HEK293 (cell line): ENCODE measurements at regions not wholly inside any gene's neighbourhood (a gene's known extent, or its start where the extent isn't known, plus 50 kb on each side); places are given as distances from the start of the nearest gene placed in this dataset.

ENCODE experiments used
- HOXC10 ChIP-seq: sonication (generic); formaldehyde crosslinking; IDR thresholded peaks from 2 replicates; pipeline ENCODE4 v1.8.1; 2023; ENCODE audit warnings: mild to moderate bottlenecking, missing genetic modification reagents
- SETDB1 ChIP-seq: IDR thresholded peaks from one replicate; pipeline ENCODE4 v1.6.1; 2017; ENCODE audit warnings: mild to moderate bottlenecking, low read length, moderate library complexity, mixed read lengths; ENCODE audit not compliant: insufficient read length
- YY1 ChIP-seq: fragments of 450-650 bp; formaldehyde crosslinking; IDR thresholded peaks from 2 replicates; pipeline ENCODE4 v1.5.1; 2018; ENCODE audit warnings: missing biosample characterization, missing genetic modification characterization
- ZBTB7A ChIP-seq: fragments of 450-650 bp; formaldehyde crosslinking; IDR thresholded peaks from 2 replicates; pipeline ENCODE4 v1.5.1; 2016; ENCODE audit warnings: low read depth, missing biosample characterization, missing genetic modification characterization
- ZNF132 ChIP-seq: fragments of 450-650 bp; formaldehyde crosslinking; IDR thresholded peaks from 2 replicates; pipeline ENCODE4 v1.5.1; 2017; ENCODE audit warnings: missing biosample characterization, missing genetic modification characterization, borderline replicate concordance
- ZNF140 ChIP-seq: fragments of 450-650 bp; formaldehyde crosslinking; IDR thresholded peaks from 2 replicates; pipeline ENCODE4 v1.5.1; 2016; ENCODE audit warnings: missing biosample characterization, missing genetic modification characterization
- ZNF677 ChIP-seq: fragments of 450-650 bp; IDR thresholded peaks from 2 replicates; pipeline ENCODE4 v1.5.0; 2018; ENCODE audit warnings: missing biosample characterization, mild to moderate bottlenecking, missing genetic modification characterization, moderate library complexity
- TF ChIP-seq, protein P1 (sequence below): fragments of 450-650 bp; formaldehyde crosslinking; IDR thresholded peaks from 2 replicates; pipeline ENCODE4 v1.5.1; 2016; ENCODE audit warnings: missing biosample characterization, missing genetic modification characterization
- TF ChIP-seq, protein P2 (sequence below): fragments of 450-650 bp; formaldehyde crosslinking; IDR thresholded peaks from 2 replicates; pipeline ENCODE4 v1.5.1; 2016; ENCODE audit warnings: missing biosample characterization, missing genetic modification characterization
- TF ChIP-seq, protein P3 (sequence below): fragments of 450-650 bp; formaldehyde crosslinking; IDR thresholded peaks from 2 replicates; pipeline ENCODE4; 2016; ENCODE audit warnings: missing biosample characterization, missing genetic modification characterization

DNA sequence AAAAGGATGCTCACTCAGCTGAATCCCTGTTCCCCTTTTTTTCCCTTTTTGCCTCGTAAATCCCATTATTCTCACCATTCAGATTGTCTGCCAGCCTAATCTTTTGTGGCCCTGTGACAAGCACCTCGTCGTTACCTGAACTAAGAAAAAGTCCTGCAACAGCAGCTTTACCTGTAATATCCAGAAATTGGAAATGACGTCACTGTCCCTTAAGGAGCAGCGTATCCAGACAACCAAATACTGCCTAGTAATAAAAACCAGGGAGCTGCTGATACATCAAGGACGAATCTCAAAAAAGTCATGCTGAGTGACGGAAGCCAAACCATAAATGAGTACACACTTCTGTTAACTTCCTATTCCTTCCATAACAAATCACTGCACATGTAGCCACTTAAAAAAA is 694.9 kb downstream of the GALR1 start:
- TF ChIP-seq, protein P1, sequence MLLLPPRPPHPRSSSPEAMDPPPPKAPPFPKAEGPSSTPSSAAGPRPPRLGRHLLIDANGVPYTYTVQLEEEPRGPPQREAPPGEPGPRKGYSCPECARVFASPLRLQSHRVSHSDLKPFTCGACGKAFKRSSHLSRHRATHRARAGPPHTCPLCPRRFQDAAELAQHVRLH (tag by site-specific recombination) = no peak
- no peak for TF ChIP-seq HOXC10 (CRISPR knock-in tag)
- TF ChIP-seq, protein P2, sequence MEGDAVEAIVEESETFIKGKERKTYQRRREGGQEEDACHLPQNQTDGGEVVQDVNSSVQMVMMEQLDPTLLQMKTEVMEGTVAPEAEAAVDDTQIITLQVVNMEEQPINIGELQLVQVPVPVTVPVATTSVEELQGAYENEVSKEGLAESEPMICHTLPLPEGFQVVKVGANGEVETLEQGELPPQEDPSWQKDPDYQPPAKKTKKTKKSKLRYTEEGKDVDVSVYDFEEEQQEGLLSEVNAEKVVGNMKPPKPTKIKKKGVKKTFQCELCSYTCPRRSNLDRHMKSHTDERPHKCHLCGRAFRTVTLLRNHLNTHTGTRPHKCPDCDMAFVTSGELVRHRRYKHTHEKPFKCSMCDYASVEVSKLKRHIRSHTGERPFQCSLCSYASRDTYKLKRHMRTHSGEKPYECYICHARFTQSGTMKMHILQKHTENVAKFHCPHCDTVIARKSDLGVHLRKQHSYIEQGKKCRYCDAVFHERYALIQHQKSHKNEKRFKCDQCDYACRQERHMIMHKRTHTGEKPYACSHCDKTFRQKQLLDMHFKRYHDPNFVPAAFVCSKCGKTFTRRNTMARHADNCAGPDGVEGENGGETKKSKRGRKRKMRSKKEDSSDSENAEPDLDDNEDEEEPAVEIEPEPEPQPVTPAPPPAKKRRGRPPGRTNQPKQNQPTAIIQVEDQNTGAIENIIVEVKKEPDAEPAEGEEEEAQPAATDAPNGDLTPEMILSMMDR (tag by site-specific recombination) = no peak
- no peak for TF ChIP-seq SETDB1
- TF ChIP-seq ZNF132 (tag by site-specific recombination) = no peak
- no peak for TF ChIP-seq ZNF677 (tag by site-specific recombination)
- TF ChIP-seq YY1 = no peak
- TF ChIP-seq, protein P3, sequence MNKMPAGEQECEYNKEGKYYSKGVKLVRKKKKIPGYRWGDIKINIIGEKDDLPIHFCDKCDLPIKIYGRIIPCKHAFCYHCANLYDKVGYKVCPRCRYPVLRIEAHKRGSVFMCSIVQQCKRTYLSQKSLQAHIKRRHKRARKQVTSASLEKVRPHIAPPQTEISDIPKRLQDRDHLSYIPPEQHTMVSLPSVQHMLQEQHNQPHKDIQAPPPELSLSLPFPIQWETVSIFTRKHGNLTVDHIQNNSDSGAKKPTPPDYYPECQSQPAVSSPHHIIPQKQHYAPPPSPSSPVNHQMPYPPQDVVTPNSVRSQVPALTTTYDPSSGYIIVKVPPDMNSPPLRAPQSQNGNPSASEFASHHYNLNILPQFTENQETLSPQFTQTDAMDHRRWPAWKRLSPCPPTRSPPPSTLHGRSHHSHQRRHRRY = no peak
- TF ChIP-seq ZNF140 (tag by site-specific recombination) = no peak
- no peak for TF ChIP-seq ZBTB7A
